ENCODE measurements at regions not wholly inside any gene's neighbourhood (a gene's known extent, or its start where the extent isn't known, plus 50 kb on each side); places are given as distances from the start of the nearest gene placed in this dataset.

GRCh38 chr6:121780325-121781321 is 345.2 kb downstream of the GJA1 start (continued):
- TF ChIP-seq IRF1 (CRISPR knock-in tag; IDR thresholded peaks at IDR 0.05; ENCODE audit: low read depth) (no peak), ZNF350 (CRISPR knock-in tag; IDR thresholded peaks at IDR 0.05; ENCODE audit: borderline replicate concordance, low read depth) (no peak), ZNF33A (CRISPR knock-in tag; IDR thresholded peaks at IDR 0.05; ENCODE audit: borderline replicate concordance) (no peak), MED13 (CRISPR knock-in tag; IDR thresholded peaks at IDR 0.05) (no peak), ZBTB4 (CRISPR knock-in tag; IDR thresholded peaks at IDR 0.05; ENCODE audit: borderline replicate concordance) (no peak), MIER2 (CRISPR knock-in tag; IDR thresholded peaks at IDR 0.05) (no peak), RBAK (CRISPR knock-in tag; IDR thresholded peaks at IDR 0.05) (no peak)
